ENCODE measurements at regions not wholly inside any gene's neighbourhood (a gene's known extent, or its start where the extent isn't known, plus 50 kb on each side); places are given as distances from the start of the nearest gene placed in this dataset.
"Not testable (repeated sequence)": the region's sequence is repeated elsewhere in the genome, so short reads cannot be mapped to it uniquely, and the experiment has no call there.

- no peak for DNase-seq
Measured at GRCh38 chr3:110629917-110630316, 441.7 kb upstream of the NECTIN3 start.

GRCh38 chr3:110644203-110644602, 427.4 kb upstream of the NECTIN3 start:
- no peak for DNase-seq

DNA sequence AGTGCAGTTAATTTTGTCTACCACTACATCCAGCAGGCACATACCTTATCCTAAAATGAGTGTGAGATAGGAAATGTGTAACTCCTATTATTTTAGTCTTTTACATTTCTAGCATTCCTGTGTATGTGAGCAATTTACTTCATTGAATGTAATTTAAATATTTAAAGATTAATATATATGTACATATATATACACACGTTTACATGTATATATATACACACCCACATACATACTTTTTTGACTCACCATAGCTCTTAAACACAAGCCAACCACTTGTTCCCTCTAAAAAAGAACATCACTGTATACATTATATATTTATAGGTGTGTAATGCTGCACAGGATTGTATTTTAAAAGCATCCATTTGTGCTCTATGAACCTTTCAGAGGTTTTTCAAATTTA, 425.6 kb upstream of the NECTIN3 start:
- DNase-seq = no peak

DNA sequence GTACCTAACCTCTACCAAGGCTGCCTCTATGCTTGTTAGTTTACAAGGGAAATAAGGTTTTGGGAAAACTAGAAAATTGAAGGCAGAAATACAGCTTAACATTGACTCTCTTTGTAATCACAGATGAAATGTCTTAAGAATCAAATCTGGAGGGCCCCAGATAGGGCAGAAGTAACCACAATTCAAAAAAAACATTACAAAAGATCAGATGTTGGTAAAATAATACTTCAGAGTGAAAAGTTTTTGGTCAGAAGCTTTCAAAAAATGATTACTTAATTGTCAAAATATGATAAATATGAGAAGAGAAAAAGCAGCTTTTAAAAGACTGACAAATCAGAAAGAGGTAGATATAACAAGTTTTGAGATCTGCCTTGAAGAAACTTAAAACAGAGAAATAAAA, 425.1 kb upstream of the NECTIN3 start:
- DNase-seq = no peak

DNA sequence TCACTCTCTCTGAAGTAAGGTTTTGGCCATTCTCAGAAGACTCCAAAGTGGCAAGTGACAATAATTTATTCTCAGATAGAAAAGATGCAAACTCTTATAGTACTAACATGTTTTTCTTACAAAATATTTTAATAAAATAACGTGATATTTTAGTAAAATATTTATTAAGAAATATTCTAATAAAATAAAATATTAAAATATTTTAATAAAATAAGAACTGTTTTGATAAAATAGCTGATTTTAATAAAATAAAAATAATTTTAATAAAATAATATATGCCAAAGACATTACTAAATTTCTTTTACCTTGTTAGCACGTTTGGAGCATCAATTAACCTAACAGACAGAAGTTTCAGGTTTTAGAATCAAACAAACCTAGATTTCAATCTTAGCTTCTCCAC, 424.0 kb upstream of the NECTIN3 start:
- no peak for DNase-seq

DNA sequence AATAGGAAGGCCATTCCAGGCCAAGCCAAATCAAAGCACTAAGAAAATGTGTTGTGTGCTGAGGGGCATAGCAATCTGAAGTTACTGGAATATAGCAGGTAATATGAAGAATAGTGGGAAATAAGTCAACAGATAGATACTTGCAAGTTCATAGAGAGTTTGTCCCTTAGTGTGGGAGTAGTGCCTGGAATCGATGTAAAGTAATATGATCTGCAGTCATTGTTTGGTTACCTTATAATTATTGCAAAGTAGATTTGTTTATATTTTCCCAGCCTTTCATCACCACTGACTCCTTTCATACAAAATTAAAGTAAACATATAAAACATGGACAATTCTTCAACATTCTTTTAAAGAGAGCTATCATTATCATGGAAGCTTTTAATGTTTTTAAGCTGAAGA, 420.9 kb upstream of the NECTIN3 start:
- DNase-seq = no peak

DNA sequence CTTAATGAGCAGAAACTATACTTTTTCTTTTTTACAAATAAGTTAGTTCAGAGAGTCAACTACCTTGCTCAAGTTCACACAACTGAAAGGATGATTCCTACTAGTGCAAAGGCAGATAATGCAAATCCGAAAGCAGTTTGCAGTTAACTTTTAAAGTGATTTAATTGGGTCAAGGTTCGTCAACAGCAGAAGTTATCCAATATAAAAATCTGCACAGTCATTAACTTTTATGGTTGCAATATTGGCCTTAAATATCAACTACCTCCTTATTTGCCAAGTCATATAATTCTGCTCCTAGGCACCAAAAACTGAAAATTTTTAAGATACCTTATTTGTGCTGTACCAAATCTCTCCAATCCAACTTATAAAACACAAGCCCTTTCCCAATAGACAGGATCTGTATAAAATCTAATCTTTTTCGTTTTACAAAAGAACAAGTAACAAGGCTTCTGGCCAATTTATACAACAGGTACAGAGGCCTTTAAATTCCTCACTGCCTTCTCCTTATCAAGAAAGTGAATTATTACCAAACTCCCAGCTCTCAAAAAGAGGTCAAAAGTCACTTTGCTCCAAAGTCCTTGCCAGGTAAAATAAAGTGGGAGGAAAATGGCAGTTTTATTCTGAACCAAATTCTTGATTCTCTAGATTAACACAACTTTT, 416.6 kb upstream of the NECTIN3 start:
- no peak for DNase-seq

DNA sequence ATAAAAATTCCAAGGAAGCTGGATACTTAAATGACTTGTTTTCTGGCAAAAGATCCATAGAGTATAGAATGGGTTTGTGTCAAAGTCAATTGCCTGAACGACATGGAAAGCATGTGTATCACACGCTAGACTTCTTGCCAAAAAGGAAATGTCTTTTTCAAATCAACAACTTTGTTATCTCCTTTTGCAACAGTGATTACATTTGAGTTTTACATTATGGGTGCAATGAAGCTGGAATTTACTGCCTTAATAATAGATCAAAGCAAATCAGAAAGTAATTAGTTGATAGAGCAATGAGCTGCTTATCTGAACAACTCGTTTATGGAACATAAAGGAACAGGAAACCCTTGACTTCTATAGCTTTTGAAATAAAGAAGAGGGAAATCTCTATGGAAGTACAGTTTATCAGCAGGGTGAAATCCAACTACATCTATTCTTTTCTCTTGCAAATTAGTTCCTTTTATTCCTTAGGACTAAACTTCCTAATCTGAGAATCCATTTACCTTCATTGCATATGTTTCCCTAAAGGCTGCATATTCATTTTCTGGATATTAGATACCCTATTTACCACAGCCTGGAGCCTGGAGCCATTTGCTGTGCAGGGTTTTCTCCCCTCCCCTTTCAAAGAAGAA, 415.1 kb upstream of the NECTIN3 start:
- no peak for DNase-seq

DNA sequence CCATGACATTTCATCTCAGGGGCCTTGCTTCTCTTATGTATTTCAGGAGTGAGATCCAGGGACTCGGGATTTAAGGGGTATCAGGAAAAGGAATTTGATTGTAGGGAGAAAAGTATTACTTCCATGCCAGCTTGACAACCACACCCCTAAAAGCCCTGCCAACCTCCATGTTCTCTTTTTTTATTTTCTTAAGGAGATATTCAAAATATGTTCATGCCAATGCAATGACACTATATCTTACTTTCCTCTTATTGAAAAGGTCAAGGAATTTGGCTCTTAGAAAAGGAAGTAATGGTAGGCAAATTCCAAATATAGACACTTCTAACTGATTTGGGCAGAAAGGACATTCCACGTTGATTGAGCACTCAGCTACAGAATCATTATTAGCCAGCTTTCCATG, 407.5 kb upstream of the NECTIN3 start:
- DNase-seq = no peak

DNA sequence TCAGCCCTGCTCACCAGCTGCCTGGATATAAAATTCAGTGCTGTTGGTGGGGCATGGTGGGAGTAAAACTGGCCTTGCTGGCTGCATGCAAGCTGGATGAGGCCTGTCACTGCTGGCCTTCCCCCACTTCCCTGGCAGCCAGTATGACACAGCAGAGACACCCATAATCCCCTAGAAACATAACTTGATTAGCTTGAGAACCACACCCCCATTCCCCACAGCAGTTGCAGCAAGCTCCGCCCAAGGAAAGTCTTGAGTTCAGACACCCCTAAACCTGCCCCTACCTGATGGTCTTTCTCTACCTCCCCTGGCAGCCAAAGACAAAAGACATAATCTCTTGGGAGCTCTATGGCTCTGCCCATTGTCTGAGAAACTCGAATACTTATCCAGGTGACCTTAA, 405.1 kb upstream of the NECTIN3 start:
- DNase-seq = no peak

DNA sequence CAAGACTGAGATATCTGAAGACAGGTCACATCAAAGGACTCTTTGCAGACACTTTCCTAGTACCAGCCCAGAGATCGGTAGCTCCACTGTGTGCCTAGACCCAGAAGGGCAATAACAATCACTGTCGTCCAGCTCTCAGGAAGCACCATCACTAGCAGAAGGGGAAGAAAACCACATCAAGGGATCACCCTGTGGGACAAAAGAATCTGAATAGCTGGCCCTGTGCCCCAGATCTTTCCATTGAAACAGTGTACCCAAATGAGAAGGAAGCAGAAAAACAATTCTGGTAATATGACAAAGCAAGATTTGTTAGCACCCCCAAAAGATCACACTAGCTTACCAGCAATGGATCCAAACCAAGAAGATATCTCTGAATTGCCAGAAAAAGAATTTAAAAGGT, 404.4 kb upstream of the NECTIN3 start:
- no peak for DNase-seq

DNA sequence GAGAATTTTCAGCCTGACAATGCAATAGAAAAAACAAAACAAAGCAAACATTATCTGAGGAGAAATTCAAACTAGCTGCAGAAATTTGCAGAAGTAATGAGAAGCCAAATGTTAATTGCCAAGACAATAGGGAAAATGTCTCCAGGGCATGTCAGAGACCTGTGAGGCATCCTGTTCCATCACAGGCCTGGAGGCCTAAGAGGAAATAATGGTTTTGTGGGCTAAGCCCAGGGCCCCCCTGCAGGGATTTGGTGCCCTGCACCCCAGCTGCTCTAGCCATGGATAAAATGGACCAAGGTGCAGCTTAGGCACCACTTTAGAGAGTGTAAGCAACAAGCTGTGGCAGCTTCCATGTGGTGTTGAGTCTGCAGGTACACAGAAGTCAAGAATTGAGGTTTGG, 401.2 kb upstream of the NECTIN3 start:
- DNase-seq = no peak

DNA sequence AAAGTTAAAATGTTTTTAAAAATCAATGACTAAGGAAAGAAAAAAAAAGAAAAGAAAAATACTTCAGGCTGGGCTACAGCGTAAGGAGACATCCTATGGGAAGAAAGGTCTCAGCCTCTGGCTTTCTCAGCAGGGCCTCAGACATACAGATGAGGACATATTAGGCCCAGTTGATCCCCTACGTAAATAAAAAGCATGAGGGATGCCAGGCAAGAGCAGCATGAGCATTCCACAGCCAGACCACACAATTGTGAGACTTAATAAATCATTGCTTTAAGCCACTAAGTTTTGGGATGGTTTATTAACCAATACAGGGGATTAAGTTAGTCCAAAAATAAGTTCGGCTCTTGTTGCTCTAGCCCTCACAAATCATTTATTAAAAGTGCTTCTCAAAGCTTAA, 394.1 kb upstream of the NECTIN3 start:
- DNase-seq = no peak

DNA sequence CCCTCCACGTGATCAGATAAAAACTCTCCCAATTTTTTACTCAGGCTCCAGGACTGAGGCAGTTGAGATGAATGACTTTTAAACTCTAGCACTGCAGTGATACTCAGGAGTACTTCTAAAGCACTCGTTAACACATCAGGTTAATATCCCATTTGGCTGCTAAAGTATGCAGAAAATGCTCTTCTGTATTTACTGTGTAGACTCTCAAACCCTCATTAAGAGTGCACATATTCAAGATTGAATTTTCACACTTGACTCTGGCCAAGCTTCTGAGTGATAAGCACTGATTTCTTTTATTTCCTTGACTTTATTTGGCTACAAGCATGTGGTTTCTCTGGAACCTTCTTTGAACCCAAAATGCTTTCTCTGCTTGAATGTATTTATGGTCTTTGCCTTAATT, 392.3 kb upstream of the NECTIN3 start:
- DNase-seq = no peak

- no peak for DNase-seq
Measured at GRCh38 chr3:110680450-110680849, 391.2 kb upstream of the NECTIN3 start.

DNA sequence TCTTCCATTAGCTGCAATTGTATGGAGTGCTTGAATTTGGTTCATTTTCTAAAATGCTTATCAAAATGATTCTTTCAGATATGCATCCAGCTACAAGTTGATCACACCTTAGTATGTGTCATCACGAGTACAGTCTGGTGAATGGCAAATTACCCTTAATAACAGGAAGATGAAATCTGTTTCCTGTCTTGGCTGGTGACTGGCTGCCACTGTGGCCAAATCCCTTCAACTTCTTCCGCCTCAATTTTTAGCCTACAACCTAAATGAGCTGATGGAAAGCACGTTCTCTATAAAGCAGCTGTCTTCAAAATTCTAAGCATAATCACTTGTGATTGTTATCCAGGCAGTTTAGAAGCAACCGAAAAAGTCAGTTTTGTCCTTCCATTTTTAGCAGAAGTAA, 387.1 kb upstream of the NECTIN3 start:
- no peak for DNase-seq

DNA sequence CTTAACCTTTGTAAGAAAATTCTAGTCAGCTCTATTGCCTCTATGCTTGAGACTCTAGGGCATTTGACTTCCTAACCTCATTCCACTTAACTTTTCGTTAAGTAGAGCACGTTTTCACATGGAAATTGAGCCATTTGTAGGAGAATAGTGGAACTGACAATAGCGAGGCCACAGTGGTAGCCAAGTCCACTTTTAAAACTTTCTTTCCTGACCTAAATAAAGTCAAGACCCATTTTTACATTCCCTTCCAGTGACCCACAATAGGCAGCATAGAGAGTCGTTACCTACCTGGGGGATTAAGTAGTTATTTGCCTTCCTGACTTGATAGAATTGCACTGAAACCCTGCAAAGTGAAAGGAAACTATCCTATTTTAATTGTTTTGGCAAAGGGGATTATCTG, 386.0 kb upstream of the NECTIN3 start:
- no peak for DNase-seq

DNA sequence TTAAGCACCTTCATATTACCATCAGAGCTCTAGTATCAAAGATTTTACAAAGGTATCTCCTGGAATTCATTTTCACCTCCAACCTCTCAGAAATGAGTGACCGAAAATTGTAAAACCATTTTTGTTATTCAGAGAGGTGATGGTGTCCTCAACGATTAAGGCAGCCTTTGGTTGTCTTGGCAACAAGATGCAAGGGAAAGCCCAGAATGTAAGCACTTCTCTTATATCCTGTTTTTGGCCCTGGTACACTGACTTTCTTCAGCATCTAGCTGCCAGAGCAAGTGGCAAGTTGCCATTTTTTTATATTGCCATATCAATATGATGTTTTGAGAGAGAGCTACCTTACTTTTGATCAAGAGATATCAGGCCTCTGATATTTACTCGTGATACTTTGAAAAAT, 384.9 kb upstream of the NECTIN3 start:
- DNase-seq = no peak

- no peak for DNase-seq
Measured at GRCh38 chr3:110687138-110687537, 384.5 kb upstream of the NECTIN3 start.

DNA sequence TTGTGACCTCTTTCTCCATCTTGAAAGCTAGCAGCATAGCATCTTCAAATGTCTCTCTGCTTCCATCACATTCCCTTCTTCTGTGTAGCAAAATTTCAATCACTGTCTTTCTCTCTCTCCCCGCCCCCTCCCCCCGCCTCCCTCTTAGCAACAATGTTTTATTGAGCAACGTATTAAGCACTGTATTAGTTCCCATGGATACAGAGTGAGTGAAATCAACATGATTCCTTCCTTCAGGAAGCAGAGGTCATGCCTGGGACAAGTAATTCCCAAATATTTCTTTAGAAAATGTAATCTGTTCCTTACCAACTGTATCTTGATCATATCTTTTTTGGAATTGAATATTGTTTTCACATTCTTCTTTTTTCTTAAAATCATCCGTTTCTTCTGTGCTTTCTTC, 373.7 kb upstream of the NECTIN3 start:
- no peak for DNase-seq

- not testable (repeated sequence) for DNase-seq
Measured at GRCh38 chr3:110704332-110704731, 367.3 kb upstream of the NECTIN3 start.

DNA sequence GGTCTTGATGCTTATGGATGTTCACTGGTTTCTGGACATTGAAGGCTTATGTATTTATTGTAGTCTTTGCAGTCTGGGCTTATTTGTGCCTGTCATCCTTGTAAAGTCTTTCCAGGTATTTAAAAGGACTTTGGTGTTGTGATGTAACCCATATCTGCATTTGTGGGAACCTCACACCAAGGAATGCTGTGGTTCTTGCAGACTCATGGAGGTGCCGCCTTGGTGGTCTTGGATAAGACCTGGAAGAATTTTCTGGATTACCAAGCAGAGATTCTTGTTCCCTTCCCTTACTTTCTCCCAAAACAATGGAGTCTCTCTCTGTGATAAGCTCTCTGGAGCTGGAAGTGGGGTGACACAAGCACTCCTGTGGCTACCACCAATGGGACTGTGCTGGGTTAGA, 363.5 kb upstream of the NECTIN3 start:
- no peak for DNase-seq

DNA sequence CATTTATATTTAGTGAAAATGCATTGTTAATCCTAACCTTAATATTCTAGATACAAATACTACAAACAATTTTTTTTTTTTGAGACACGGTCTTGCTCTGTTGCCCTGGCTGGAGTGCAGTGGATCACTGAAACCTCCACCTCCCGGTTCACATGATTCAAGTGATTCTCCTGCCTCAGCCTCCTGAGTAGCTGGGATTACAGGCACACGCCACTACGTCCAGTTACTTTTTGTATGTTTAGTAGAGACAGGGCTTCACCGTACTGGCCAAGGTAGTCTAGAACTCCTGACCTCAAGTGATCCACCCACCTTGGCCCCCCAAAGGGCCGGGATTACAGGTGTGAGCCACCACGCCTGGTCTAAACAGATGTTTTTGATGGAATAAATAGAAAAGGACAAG, 361.5 kb upstream of the NECTIN3 start:
- no peak for DNase-seq

GRCh38 chr3:110710603-110711002, 361.0 kb upstream of the NECTIN3 start:
- DNase-seq = no peak

DNA sequence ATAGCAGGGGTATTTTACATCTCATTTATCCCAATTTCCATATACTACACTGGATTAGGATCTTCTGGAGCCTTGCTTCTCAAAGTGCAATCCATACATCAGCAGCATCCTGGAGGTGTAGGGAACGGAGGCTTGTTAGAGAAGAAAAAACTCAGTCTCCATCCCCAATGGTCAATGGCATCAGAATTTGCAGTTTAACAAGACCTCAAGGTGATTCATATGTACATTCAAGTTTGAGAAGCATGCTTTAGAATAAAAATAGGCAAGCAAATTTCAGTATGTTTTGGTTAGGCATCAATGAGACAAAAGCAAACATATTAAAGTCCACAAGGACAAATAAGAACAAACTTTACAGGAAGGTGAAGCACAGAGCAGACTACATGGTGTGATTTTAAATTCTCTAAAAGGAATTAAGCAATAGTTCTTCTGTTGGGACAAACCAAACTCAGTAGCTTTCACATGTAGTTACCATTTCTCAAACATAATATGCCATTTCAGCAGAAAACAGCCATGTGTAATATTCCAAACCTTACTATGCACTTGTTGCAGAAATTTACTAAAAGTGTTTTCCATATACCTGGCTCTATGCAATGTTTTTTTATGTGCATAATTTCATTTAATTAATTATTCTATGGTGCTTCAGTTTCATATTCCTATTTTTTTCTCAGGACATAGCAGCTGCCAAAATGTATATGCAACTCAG, 360.3 kb upstream of the NECTIN3 start:
- DNase-seq = no peak
